ENCODE measurements at regions not wholly inside any gene's neighbourhood (a gene's known extent, or its start where the extent isn't known, plus 50 kb on each side); places are given as distances from the start of the nearest gene placed in this dataset.

DNA sequence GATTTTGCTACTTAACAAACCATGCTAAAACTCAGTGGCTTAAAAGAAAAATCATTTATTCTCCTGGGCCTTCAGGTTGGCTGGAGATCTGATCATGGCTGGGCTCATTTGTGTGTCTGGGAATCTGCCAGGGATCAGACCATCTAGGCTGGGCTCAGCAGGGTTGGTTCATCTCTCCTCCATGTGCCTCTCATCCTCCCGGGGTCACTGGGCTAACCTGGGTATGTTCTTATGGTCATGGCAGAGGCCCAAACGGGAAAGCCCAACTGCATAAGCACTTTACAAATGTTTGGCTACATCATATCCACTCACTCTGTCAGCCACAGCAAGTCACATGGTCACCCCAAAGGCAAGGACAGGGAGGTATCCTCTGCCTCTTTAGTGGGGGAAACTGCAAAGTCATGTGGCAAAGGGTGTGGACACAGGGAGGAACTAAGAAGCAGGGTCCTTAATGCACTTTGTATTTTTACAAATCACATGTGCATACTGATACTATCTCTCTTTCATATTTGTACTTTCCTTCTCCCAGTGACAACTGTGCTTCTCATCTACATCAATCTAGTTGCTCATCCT is 231.4 kb downstream of the BUB3 start:
- TF ChIP-seq POLR2AphosphoS5 (IDR thresholded peaks at IDR 0.05): no peak
- TF ChIP-seq, protein P1, sequence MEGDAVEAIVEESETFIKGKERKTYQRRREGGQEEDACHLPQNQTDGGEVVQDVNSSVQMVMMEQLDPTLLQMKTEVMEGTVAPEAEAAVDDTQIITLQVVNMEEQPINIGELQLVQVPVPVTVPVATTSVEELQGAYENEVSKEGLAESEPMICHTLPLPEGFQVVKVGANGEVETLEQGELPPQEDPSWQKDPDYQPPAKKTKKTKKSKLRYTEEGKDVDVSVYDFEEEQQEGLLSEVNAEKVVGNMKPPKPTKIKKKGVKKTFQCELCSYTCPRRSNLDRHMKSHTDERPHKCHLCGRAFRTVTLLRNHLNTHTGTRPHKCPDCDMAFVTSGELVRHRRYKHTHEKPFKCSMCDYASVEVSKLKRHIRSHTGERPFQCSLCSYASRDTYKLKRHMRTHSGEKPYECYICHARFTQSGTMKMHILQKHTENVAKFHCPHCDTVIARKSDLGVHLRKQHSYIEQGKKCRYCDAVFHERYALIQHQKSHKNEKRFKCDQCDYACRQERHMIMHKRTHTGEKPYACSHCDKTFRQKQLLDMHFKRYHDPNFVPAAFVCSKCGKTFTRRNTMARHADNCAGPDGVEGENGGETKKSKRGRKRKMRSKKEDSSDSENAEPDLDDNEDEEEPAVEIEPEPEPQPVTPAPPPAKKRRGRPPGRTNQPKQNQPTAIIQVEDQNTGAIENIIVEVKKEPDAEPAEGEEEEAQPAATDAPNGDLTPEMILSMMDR (IDR thresholded peaks at IDR 0.05): no peak
- no peak for TF ChIP-seq EP300 (IDR thresholded peaks at IDR 0.05)
- TF ChIP-seq POLR2A (IDR thresholded peaks at IDR 0.05; ENCODE audit: low read depth): no peak
- no peak for DNase-seq (ENCODE audit: extremely low spot score)
- no peaks in the 10 kb centered on the region for H3K4me1 ChIP-seq
- intact Hi-C loops (cut with DNase I): no loop called here
- H3K27me3 ChIP-seq: no peaks in the 10 kb centered on the region
- WGBS: 94% methylated on average over 2 of the region's 2 CpGs
- peaks cover 0 to 16% (median 12%) of the 10 kb centered on the region in 4 donors for H3K9me3 ChIP-seq
- H3K27ac ChIP-seq (replicated peaks in 1 of 4): no peak overlapping the region
- no peak overlapping the region for H3K4me3 ChIP-seq
- no peaks in the 10 kb centered on the region for H3K36me3 ChIP-seq

GRCh38 chr10:123389520-123389919 is 235.3 kb downstream of the BUB3 start:
- intact Hi-C loops (cut with DNase I): no loop called here
- WGBS: 82% methylated on average over 2 of the region's 2 CpGs
- H3K4me3 ChIP-seq: no peak overlapping the region

GRCh38 chr10:123390332-123390731 is 236.1 kb downstream of the BUB3 start:
- H3K27ac ChIP-seq (replicated peaks in 1 of 4): no peak overlapping the region
- H3K4me3 ChIP-seq: no peak overlapping the region
- DNase-seq (ENCODE audit: extremely low spot score): no peak
- H3K36me3 ChIP-seq: no peaks in the 10 kb centered on the region
- peaks cover 0 to 12% (median 5%) of the 10 kb centered on the region in 4 donors for H3K9me3 ChIP-seq
- WGBS: 80% methylated on average over 2 of the region's 4 CpGs
- H3K27me3 ChIP-seq: no peaks in the 10 kb centered on the region
- TF ChIP-seq POLR2A (IDR thresholded peaks at IDR 0.05; ENCODE audit: low read depth) (no peak), EP300 (IDR thresholded peaks at IDR 0.05) (no peak), POLR2AphosphoS5 (IDR thresholded peaks at IDR 0.05) (no peak)
- TF ChIP-seq, protein P1 (IDR thresholded peaks at IDR 0.05): no peak
- intact Hi-C loops (cut with DNase I): loop anchor here (5.0 kb wide), 1 partner anchor 153 kb away; no protein-coding TSS in a partner anchor
- H3K4me1 ChIP-seq: no peaks in the 10 kb centered on the region

More at GRCh38 chr10:123389520-123389919, 235.3 kb downstream of the BUB3 start:
- no peaks in the 10 kb centered on the region for H3K4me1 ChIP-seq
- TF ChIP-seq POLR2AphosphoS5 (IDR thresholded peaks at IDR 0.05) (no peak), POLR2A (IDR thresholded peaks at IDR 0.05; ENCODE audit: low read depth) (no peak), EP300 (IDR thresholded peaks at IDR 0.05) (no peak)
- TF ChIP-seq, protein P1 (IDR thresholded peaks at IDR 0.05): no peak
- DNase-seq (ENCODE audit: extremely low spot score): no peak
- H3K27ac ChIP-seq (replicated peaks in 1 of 4): no peak overlapping the region
- no peaks in the 10 kb centered on the region for H3K27me3 ChIP-seq
- H3K36me3 ChIP-seq: no peaks in the 10 kb centered on the region
- H3K9me3 ChIP-seq: peaks cover 0 to 16% (median 11%) of the 10 kb centered on the region in 4 donors

DNA sequence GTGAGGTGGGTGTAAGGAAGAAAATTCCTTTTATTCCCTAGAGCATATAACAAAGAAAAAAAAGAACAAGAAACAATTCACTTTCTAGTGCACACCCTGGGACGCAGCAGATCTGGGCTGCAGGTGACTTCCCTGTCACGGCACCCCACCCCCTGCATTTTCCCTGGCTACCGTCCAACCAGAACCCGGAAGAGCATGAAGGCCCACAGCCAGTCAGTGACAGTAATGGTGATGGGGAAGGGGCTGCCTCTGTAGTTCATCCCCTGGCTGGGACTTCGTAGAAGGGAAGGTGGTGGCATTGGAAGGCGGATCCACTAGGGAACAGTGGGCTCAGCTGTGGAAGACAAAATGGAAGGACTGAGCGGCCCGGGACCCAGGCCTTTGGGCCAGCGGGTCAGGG is 236.7 kb downstream of the BUB3 start:
- TF ChIP-seq, protein P1 (IDR thresholded peaks at IDR 0.05): no peak
- no peak for TF ChIP-seq POLR2AphosphoS5 (IDR thresholded peaks at IDR 0.05)
- TF ChIP-seq EP300 (IDR thresholded peaks at IDR 0.05): no peak
- TF ChIP-seq POLR2A (IDR thresholded peaks at IDR 0.05; ENCODE audit: low read depth): no peak
- DNase-seq (ENCODE audit: extremely low spot score): no peak
- no peak overlapping the region for H3K27ac ChIP-seq (replicated peaks in 1 of 4)

More for the DNA sequence above, 236.7 kb downstream of the BUB3 start:
- peaks cover 0 to 6% (median 0%) of the 10 kb centered on the region in 4 donors for H3K9me3 ChIP-seq
- intact Hi-C loops (cut with DNase I): loop anchor here (5.0 kb wide), 1 partner anchor 154 kb away; no protein-coding TSS in a partner anchor
- no peaks in the 10 kb centered on the region for H3K27me3 ChIP-seq
- no peaks in the 10 kb centered on the region for H3K36me3 ChIP-seq
- H3K4me3 ChIP-seq: no peak overlapping the region
- WGBS: 92% methylated on average over 9 of the region's 9 CpGs
- no peaks in the 10 kb centered on the region for H3K4me1 ChIP-seq
